Stimulated activated naive CD4-positive, alpha-beta T cell (primary cell): ENCODE measurements at regions not wholly inside any gene's neighbourhood (a gene's known extent, or its start where the extent isn't known, plus 50 kb on each side); places are given as distances from the start of the nearest gene placed in this dataset.

Experiments used
- DNase-seq, 6 experiments: peaks; one replicate each; lab custom pipeline; 2025; lab: John Stamatoyannopoulos, UW

DNA sequence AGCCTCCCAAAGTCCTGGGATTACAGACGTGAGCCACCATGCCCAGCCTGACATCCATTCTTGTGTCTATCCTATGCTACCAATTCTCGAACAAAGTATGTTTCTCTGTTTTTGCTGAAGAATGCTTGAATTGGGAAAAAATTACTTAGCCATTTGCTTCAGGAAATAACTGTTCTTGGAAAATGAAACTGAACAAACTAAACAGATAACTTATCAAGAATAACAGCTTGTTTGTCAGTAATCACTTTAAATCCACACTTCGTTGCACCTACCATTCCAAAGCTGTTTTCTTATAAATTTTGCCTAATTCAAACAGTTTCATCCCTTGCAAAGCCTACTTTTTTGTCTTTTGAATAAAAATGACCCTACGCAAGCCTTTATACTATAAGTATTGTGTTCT is 672.9 kb downstream of the SUCLG1 start:
- no peak for DNase-seq

DNA sequence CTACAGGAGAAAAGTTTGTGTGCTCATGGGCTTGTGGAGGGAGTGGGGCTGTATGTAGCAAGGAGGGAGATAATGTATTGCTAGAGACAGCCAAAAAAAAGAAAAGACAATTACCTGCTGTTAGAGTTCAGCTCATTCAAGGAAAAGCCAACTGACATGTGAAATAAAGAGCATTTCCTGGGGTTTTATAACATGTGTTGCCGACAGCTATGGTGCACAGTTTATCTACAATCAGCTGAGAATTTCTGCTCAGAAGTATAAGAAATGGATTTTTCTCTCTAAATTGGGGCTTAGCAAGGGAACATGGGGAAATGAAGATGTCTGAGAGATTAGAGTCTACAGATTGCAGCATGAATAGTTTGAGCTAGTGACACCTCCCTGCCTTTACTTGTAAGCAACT is 674.1 kb downstream of the SUCLG1 start:
- DNase-seq, result no peak

DNA sequence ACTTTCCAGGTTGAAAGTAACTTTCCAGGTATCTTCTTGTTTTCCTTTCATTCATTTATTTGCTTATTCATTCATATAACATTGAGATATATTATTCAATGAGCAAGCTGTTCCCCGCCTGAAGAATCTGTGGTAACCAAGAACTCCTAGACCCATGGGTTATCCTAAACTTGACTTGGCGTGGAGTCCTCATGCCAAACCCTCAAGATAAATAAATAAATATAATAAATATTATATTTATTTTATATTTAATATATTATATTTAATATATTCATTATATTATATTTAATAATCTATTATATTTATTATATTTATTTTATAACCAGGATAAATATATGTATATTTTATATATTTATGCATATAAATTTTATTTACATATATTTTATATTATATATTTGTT is 674.8 kb downstream of the SUCLG1 start:
- no peak for DNase-seq

DNA sequence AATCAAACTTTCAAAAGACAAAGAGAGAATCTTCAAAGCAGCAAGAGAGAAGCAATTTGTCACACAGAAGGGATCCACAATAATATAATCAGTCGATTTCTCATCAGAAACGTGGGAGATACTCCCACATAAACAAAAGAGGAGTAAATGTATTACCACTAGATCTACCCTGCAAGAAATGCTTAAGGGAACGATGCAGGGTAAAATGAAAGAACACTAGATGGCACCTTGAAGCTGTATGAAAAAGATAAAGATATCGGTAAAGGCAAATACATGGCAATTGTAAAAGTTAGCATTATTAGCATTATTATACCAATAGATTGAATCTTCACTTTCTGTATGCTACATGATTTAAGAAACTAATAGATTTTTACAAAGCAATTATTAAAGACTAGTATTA is 677.0 kb downstream of the SUCLG1 start:
- no peak for DNase-seq

DNA sequence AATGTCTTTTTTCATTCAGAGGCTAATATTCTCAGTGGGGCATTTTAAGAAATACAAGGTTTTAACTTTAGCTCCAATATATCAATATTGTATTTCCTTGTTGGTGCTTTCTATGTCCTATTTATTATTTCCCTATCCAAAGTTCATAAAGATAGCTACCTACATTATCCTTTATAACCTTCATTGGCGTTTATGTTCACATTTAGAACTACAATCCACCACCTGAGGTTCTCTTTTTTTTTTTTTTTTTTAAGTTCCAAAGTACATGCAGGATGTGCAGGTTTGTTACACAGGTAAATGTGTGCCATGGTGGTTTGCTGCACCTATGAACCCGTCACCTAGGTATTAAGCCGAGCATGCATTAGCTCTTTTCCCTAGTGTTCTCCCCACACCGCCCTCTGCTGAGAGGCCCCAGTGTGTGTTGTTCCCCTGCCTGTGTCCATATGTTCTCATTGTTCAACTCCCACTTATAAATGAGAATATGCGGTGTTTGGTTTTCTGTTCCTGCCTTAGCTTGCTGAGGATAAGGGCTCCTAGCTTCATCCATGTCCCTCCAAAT is 694.6 kb downstream of the SUCLG1 start:
- DNase-seq, result no peak

DNA sequence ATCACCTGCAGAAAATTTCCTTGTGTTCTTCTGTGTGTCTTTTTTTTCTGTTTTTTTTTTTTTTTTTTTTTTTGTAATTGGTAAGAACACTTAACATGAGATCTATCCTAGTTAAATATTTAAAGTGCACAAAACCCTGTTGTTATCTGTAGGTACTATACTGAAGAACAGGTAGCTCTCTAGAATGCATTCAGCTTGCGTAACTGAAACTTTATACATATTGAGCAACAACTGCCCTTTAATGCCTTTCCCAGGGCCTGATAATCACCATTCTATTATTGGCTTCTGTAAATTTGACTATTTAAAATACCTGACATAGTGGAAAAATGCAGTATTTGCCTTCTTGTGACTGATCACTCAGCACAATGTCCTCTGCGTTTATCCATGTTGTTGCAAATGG is 701.8 kb downstream of the SUCLG1 start:
- DNase-seq, result no peak

DNA sequence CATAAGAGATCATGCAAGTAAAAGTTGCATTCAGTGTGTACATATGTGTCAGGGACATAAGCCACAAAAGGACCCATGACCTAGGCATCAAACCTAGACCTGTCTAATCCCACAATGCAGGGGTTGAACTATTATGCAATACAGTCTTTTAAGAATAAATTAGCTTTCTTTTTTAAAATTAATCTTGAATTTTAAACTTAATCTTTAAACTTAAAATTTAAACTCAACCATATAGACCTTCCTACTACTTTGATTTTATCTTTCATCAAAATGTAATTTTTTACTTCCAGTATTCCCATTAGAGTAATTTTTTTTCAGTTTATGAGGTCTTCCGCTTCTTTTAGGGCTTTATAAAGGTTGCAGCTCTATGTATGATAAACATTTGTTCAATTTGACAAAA is 702.9 kb downstream of the SUCLG1 start:
- DNase-seq, result no peak

DNA sequence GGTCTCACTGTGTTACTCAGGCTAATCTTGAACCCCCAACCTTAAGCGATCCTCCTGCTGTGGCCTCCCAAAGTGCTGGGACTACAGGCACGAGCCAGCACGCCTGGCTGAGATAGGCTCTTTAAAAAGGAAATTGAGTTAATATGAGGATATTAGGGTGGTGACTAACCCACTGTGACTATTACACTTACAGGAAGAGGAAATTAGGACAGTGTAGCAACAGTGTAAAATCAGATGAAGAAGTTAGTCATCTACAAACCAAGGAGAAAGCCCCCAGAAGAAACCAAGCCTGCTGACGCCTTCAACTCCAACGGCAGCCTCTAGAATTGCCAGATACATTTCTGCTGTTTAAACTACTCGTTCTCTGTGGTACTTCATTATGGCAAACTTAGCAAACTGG is 711.9 kb downstream of the SUCLG1 start:
- no peak for DNase-seq

DNA sequence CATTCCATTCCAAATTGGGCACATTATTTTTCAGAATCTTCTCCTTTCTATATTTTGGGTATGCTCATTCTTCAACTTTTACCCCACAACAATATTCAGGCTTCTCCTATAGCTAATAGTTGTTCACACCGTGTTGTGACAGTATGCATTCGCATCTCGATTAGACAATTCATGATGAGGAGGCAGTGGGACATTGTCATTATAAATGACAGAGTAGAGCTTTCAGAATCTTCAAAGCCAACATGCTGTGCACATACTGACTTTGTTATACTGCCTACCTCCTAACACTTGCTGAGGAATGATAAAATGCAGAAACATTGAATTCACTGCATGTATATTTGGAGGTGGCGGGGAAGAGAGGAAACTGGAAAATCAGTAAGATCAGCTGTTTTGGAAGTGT is 714.2 kb downstream of the SUCLG1 start:
- no peak for DNase-seq

DNA sequence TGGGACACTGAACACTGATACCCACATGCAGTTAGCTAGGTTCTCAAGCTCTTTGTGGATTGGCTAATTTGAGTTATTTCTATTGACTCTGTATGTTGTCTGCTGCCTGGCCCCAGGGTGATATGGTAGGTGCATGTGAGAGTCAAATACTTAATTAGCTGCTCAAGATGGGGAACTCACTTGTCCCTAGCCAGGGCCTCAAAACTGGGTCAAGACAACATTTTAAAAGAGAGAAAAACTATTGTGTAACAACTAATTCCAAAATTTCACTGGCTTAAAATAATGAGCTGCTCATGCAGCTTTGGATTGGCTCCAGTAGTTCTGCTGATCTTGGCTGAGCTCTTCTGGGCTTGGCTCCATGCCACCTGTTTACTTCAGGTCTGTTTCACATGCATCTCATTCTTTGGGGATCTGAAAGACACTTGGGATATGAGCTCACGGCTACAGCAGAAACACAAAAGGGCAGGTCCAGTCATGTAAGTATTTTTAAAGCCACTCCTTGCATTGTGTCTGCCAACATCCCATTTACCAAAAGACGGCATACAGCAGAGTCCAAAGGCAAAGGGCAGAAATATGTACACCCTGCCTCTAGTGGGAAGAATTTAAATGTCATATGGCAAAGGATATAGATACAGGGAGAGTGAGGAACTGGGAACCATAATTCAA is 716.8 kb downstream of the SUCLG1 start:
- no peak for DNase-seq

DNA sequence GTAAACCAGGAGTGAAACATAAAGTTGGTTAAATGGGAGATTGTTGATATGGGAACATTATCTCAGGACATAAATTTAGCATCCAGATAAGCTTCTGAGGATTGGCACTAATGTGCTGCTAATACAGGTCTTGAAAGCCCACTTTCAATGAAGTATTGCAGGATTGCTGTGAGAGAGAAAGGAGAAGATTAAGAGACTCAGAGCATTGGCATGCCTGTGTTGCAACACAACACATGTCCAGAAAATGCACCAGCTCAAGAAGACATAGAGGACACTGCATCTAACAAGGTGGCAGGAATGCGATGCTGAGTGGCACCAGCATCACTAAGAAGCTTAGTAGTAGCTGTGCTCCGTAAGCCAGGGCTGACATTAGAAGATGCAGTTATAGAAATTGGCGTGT is 728.9 kb downstream of the SUCLG1 start:
- DNase-seq, result no peak

DNA sequence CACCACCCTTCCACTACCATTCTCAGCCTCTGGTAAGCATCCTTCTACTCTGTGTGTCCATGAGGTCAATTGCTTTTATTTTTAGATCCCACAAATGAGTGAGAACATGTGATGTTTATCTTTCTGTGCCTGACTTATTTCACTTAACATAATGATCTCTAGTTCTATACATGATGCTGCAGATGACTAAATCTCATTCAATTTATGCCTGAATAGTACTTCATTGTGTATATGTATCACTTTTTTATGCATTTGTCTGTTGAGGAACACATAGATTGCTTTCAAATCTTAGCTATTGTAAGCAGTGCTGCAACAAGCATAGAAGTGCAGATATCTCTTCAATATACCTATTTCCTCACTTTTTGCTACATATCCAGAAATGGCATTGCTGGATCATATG is 733.3 kb downstream of the SUCLG1 start:
- no peak for DNase-seq

DNA sequence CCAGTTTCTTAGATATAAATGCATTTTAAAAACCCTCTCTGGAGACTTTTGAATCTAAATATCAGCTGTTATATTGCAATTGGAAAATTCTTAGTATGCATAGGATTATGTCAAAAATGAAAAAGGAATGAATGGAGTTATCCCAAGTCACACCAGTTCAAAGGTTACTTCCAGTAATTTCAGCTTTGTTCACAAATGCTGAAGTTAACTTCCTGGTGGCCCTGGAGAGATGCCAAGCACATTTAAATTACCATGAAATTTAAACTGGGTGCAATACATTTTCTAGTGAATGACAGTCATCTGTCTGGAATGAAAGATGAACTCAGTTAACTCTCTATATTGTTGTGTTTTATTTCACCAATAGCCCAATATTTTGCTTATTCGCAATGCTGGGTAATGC is 753.9 kb downstream of the SUCLG1 start:
- no peak for DNase-seq

DNA sequence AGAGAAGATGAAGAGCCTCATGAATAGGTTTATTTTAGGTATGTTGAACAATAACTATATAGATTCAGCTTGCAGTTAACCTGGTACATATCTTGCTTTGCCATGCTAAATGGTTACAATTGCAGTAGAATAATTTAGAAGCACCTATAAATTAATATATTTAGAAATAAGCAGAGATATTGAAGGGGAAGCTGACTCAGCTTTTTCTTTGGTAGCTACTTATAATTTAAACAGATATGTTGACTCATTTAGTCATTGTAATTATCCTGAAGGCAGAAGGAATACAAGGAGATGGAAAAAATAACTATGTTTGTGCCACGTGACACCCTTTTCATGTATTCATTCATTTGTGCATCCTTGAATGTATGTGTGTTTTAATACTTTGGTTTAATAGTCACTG is 755.5 kb downstream of the SUCLG1 start:
- no peak for DNase-seq

DNA sequence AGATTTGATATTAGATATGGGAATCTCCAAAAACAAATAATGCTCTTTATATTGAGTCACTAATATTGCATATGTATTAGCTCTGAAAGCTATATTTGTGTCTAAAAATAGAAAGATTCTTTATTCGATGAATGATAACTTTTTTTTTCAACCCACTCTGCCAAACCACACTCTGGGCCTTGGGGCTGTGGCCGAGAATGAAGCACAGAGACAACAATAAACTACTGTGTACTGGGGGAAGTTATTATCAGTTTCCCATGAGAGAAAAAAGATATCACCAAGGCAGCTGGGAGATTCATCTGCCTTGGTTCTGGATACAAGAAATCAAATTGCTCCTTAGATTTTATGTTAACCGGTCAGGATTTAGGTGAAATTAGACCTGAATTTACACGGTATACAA is 762.2 kb downstream of the SUCLG1 start:
- no peak for DNase-seq

DNA sequence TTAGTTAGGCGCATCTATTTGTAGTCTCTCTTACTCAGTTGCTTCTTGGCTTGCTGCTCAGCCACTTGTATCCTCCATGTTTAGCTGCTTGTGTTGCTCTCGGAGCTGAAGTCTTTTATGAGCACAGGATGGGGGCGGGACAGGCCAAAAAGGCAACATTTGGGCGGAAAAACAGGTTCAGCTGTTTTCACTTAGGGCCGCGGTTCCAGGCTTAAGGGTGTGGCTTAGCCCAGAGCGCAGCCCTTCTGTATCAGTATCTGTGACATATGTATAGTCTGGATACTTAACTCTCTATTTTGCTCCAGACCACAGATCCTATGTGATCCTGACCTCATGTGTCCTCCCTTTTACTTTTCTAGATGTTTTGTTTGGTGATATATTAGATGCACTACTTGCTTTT is 763.5 kb downstream of the SUCLG1 start:
- DNase-seq, result no peak

DNA sequence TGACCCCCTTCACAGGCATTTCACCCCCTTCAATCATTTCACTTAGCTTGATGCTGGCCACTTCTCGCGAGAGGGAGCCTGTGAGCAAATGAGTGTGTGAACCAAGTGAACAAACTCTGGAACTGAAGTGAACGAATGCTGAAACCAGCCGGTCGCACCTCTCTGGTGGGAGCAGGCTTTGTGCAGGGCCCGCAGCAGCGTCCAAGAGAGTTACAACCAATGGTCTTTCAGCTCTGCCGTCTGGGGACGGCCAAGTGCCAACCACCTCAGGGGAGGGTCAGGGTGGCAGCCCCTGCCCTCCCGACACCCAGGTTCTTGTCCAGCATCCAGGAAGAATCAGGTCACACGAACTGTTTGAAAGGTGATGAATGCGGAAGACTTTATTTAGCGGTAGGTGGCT is 764.0 kb downstream of the SUCLG1 start:
- no peak for DNase-seq

DNA sequence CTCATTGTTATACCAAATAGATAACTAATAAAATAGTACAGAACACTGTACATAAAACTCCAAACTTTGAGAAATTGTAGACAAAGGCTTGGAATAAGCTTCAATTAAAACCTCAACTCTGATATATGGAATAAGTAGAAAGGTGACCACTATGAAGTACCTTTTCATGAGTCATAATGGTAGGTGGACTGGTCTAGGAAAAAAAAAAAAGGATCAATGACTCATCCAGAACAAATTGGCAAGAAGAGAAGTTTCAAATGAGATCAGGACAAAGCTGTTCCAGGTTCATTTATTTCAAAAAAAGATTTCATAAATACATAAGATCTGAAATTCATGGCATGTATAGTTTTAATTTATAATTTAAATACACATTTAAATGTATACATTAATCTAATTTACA is 769.7 kb downstream of the SUCLG1 start:
- no peak for DNase-seq

DNA sequence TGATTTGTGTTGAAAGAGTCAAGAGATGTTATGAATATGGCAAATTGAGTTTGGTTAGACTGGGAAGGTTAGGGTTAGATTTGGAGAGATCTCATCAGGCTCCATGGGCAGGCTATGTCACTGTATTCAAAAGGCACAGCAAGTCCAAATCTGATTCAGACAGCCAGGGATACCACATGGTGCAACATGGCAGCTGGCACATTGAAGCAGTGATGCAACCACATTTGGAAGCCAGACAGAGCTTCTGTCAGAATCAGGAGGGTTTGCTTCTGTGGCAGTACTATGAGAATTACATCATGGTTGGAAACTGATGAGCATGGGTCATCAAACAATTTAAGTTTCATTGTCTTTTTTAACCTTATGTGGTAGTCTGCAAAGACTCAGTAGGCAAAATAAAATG is 772.2 kb downstream of the SUCLG1 start:
- no peak for DNase-seq

DNA sequence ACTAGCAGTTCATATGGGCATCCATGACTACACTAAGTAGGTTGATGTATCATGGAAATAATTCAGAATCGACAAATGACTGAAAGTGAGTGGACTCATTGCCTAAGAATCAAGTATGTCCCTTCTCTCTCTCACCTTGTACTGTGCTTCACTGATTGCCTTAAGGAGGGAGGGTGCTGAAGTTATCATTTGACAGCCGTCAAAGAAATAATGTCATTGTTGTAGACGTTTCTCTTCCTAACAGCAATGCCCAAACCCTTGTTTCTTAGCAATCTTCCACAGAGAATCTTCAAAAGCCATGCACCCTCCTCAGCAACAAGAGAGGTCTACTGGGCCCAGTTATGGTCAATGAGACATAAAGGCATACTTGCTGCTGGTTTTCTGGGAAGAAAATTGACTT is 785.0 kb downstream of the SUCLG1 start:
- DNase-seq, result no peak

DNA sequence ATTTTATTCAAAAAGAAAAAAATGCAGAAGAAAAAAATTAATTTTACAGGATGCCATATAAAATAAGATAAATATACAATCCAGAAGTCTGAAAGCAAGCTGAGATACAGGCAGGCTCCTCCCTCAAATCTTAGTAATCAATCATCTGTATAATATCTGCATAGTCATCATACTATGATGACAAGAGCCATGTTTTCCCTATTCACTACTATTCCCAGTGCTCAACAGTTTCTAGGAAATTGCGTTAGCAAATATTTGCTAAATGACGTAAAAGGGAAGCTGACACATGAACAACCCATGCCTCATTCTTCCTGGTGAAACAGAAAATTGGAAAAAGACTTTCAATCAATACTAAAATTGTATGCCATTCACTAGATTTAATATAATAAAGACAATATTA is 793.2 kb downstream of the SUCLG1 start:
- no peak for DNase-seq

DNA sequence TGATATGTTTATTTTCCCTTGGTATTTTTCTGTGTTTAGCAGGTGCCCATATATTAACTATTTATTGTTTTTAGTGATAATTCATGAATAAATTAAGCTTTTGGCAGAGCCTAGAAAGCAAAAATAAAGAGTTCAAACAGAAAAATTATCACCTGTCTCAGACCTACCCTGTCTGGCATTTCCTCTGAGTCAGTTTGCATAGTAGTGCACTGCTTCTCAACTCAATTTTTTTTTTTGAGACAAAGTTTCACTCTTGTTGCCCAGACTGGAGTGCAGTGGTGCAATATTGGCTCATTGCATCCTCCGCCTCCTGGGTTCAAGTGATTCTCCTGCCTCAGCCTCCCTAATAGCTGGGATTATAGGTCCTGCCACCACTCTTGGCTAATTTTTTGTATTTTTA is 793.9 kb downstream of the SUCLG1 start:
- DNase-seq, result no peak

DNA sequence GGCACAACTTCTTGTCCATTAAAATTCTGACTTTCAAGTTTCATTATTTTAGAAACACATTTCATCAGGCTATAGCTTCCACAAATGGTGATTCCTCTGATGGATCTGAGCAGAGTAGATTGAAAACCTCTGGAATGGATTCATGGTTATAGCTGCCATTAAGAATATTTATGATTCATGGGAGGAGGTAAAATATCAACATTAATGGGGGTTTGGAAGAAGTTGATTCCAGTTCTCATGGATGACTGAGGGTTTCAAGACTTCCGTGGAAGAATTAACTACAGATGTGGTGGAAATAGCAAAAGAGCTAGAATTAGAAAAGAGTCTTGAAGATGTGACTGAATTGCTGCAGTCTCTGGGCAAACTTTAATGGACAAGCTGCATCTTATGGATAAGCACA is 797.4 kb downstream of the SUCLG1 start:
- no peak for DNase-seq

DNA sequence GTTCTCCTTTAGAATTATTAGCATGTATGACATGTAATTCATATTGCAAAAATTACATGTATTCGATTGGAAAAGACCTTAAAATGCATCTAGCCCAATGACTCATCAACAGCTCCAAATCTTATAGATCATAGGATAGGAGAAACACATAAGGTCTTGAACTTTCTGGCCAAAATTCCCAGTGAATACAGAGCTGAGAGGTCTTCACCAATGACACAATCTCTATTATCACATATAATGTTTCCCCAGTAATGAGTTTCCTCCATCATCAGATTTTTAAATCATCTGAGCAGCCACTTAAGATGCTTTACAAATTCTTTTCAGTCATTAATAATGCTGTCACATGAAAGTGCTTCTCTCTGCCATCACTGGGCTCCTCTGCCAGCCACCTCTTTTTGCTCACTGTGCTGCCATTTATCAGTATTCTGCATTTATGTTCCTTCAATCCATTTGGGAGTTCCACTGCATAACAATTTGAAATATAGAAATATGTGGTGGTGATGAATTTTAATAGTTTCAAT is 804.9 kb downstream of the SUCLG1 start:
- no peak for DNase-seq
